ENCODE measurements at regions not wholly inside any gene's neighbourhood (a gene's known extent, or its start where the extent isn't known, plus 50 kb on each side); places are given as distances from the start of the nearest gene placed in this dataset.

DNA sequence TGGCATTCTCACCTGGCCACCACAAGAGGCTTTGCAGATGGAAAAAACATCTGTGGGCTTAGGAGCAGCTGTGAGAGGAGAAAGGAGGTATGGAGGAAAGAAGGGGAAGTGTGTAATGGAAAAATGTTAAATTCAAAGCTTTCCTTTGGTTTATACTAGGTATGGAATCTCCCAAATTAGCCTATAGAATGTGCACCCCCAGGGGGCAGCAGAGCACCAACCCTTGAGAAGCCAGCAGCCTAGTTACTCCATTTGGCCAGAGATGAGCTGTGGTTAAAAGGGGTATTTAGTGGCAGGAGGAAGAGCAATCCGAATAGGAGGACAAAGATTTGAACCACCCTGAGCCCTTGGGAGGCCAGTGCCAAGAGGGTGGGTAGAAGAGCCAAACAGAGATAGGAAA is 97.5 kb upstream of the CTTNBP2NL start:
- peak; percentile 25 for DNase-seq
- no peak for ATAC-seq
- intact Hi-C loops (cut with DNase I) = no loop called here

DNA sequence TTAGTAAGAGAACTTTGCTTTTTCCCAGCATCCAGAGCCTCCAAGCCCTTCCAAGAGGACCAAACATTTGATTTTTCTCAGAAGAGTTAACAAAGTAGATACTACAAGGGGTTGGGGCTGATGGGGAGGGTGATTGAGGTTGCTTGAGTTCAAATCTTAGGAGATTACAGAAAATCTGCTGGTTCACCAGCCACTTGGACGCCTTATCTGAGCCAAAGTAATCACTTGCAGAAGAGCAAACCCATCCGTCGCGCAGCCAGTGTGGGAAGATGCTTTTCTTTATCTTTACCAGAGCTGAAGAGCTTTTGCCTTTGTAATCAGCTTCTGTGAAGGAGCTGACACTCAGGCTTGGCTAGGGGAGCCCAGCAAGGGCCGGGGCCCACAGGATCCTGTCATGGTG is 91.9 kb upstream of the CTTNBP2NL start:
- no peak for ATAC-seq
- DNase-seq = no peak
- intact Hi-C loops (cut with DNase I) = no loop called here

DNA sequence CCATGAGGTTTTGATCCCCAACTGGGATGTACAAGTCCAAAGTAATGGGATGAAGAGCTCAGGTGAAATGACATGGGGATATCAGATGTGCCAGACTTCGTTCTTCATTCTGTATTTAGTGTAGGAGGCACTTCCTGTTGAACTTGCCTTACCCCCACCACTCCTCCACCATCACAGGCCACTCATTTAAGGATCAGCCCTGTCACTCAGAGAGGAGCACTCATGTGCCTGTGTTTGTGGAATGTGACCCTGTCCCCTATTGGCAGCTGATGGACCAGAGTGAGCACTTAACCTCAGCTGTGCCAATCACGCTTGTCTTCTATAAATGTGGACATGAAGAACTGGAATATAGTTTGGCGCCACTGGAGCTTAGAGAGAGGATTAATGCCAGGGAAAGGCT is 91.4 kb upstream of the CTTNBP2NL start:
- intact Hi-C loops (cut with DNase I) = no loop called here
- DNase-seq (no peak), ATAC-seq (peak in 1 of 2 donors; percentile 23)

DNA sequence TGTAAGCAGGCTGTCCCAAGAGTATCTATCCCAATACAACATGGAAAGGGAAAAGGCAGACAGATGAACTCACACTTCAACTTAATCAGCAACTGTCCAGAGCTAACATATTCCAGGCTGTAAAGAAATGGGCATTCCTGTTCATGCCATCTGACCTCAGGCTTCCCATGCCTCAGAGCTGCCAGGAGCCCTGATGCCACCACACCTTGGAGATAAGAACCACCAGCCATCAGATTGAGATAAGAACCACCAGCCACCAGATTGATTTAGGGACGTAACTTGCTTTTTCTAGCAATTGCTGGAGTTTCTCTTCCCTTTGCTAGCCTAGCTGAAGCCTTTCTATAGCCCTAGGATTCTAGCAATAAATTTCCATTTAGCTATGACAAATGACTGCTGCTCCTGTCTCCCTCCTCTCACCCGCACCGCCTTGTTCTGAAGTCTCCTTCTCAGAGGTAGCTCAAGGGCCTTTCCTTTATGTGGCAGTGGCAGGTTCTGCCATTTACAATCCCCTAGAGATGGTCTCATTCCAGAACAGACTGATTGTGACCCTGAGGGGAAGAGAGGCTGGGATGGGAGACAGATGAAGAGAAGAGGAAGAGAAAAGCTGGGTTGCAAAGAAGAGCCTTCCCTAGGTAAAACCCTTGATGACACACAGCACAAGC is 88.0 kb upstream of the CTTNBP2NL start:
- intact Hi-C loops (cut with DNase I) = no loop called here
- ATAC-seq = no peak
- DNase-seq = no peak

DNA sequence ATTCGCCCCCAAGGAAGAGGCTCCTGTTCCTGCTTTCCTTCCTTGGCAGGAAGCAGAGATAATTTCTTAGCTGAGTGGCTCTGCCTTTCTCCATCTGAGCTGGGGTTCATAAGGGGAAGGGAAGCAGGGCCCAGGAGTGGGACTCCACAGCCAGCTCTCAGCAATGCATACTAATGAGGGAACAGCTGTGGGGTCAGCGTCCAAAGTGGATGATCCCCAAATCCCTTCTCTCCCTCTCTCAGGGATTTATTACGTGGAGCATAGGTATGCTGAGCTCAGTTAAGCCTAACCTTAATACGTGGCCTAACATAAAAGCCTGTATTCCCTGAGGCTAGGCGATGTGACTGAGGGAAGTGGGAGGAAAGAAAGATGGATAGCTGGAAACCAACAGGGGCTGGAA is 87.3 kb upstream of the CTTNBP2NL start:
- ATAC-seq = no peak
- no peak for DNase-seq
- intact Hi-C loops (cut with DNase I) = no loop called here

DNA sequence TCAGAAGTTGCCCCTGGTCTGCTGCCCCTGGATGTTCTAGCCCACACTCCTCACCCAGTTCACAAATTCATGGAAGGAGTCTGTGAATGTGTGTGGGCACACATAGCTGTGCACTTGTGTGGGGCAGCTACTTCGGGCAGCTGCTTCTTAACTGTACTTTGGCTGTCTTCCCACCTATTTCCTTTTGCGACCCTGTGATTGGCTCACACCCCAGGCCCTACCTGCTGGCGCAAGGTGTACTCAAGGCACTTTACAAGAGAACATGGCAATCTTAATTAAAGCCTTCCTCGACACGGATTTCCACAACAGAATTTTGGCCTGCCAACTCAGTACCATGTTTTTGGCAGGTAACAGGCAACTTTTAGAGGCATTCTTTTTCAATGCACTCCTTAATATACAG is 86.5 kb upstream of the CTTNBP2NL start:
- intact Hi-C loops (cut with DNase I) = no loop called here
- ATAC-seq (no peak), DNase-seq (no peak)

DNA sequence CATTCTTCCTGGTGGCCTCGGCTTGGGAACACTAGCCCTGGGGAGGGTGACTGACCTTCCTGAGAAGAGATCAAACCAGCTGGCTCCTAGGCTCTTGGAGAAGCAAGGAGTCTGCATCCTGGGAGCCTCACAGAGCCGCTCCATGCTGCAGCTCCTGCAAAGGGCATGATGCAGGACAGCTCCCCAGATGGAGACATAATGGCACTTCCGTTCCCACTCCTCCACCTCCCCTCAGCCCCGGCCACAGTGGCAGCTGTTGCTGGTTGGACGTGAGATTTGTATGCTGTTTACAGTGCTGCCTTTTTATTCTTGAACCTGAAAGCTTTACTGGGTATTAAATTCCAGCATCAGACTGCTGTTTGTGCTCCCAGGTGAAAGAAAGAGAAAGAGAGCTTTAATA is 83.7 kb upstream of the CTTNBP2NL start:
- ATAC-seq (no peak), DNase-seq (no peak)
- intact Hi-C loops (cut with DNase I) = no loop called here

DNA sequence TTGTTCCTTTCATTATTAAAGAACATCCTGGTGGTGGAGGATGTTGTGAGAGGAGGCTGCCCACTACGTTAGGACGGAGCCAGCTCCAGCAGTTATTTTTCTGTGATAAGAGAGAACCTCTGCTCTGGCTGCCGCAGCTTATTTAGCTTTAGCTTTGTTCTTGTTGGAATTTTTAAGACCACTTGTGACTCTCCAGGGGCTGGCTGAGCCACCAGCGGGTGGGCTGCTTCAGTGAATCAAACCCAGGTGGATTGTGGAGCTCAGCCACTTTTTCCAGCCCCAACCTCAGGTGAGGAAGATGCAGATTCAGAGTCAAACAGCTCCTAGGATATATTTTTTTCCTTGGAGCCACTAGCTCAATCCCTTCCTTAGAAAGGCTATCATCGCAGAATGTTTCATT is 83.1 kb upstream of the CTTNBP2NL start:
- DNase-seq (no peak), ATAC-seq (no peak)
- intact Hi-C loops (cut with DNase I) = no loop called here

DNA sequence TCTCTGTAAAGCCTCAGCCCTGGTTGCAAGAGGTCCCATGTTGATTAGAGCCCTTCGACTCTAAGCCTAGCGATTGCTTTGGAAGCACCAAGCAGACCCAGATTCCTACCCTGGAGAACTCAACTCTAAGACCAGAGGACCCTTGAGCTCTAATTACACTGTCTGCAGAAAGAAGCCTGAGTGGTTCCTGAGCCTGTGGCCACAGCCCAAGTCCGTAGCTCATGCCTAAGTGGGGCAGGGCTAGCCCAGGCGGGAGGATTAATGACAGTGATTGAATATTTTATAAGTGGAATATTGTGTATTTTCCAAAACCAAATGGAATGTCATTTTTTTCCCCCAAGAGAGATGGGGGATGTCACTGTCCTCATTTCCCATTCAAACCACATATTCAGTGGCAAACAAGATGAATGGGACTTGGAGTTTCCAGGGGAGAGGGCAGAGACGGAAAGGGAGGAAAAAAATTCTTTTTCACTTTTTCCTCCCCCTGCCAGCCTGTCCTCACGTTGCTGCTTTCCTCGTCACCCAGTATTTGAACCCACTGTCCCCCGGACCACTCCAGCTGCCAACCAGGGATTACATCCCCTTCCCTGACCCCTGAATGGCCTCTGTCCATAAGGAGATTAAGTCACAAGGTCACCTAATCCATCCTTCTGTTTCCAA is 79.6 kb upstream of the CTTNBP2NL start:
- ATAC-seq = no peak
- DNase-seq = no peak
- intact Hi-C loops (cut with DNase I) = no loop called here

DNA sequence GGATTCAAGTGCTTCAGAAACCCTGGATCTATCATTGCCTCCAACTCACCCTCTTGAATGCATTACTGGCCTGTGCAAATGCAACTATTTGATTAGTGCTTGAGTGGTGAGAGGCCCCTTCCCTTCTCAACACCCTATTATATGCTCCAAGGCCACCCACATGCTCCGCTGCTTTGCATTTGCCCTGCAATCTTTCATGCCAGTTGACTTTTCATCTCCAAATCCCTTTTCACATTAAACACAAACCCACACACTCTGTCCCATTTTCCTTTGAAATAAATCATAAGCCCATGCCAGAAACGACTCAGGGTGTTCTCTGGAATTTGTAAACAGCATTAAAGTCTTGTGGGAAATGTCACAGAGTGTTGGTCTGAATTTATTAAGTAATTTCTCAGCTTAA is 78.9 kb upstream of the CTTNBP2NL start:
- intact Hi-C loops (cut with DNase I) = no loop called here
- ATAC-seq (peak in 1 of 2 donors; percentile 48), DNase-seq (no peak)

DNA sequence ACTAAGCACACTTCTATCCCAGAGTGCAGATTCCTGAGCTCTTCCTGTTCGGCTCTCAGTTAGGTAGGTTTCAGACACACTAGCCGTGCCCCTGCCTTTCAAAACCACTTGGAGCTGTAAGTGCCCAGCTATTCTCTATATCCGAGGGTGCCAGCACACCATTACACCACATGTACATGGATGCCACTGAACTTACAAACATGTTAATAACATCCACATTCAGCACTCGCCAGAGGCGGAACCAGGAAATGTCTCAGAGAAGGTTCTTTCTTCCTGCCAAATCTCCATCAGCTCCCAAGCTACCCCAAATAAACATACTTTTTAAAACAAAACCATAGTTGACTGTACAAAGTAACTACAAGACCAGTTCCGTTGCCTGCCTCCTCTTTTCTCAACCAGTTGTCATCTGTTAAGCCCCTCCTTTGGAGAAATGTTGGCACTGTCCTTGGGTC is 78.4 kb upstream of the CTTNBP2NL start:
- peak in 1 of 2 donors; percentile 55 for ATAC-seq
- intact Hi-C loops (cut with DNase I) = no loop called here
- DNase-seq = no peak

DNA sequence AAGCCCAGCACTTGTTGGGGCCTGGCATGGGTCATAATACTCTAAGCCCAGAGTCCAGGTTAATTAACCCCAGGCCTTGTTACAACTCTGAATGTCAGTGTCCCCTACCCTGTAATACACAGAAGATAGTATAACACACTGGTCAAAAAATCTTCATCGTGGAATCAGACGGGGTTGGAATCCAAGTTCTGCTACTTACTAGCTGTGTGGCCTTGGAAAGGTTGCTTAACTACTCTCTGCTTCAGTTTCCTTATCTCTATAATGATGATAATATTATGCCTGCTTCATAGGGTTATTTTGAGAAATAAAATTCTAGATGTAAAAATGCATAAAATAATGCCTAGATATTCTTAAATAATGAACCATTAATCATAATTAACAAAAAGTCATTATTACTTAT is 77.8 kb upstream of the CTTNBP2NL start:
- ATAC-seq (no peak), DNase-seq (no peak)
- intact Hi-C loops (cut with DNase I) = no loop called here

DNA sequence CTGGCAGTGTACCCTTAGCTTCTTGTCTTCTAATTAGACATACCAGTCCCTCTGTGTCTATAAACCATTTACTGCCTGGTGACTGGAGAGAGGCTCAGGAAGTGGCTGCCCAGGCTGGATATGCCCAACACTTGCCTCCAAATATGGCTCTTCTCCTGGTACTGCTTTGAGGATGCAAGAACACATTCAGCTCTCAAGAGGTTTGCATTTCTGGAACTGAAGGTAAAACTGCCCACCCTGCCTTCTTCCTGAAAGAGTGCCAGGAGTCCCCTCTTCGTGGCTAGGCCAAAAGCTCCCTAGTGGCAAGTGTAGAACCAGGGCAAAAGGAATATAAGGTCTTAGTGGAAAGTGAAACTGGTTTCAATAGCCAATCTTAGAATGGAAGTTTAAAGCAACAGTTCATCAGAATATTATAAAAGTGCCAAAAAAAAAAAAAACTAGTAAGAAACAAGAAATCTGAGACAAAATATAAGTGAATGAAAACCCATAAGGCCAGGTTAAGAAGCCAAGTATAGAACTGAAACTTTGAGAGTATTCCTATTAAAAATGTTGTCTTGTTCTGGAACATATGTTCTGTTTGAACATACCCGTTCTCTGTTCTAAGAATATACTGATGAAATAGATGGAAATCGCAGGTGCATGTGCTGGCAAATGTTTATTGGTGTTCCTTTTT is 77.2 kb upstream of the CTTNBP2NL start:
- no peak for DNase-seq
- ATAC-seq = no peak
- intact Hi-C loops (cut with DNase I) = no loop called here

DNA sequence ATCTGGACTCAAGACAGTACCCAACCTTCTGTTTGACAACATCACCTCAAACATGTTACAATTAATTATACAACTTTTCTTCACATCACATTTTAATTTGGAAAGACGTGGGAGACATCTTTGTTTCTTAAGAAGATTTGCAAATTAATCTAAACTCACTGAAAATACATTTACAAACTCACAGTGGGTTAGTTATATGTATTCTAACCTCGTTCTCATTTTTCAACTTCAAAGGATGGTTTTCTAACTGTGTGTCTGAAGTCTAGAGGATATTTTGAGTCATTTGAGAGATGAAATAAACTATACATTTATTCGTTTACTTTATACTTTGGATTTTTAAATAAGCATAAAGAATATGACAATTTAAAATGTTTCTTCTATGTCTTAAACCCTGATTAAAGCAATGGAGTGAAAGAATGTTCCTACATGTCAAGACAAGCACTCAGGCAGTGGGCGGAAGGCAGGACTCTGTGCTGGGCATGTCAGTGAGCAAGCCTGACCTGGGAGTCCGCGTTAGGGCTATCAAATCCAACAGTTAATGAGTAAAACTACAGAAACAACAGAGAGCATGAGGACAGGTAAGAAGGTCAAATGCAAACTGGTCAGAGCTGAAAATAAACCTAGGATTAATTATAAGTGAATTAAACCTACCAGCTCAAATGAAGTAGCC is 76.5 kb upstream of the CTTNBP2NL start:
- no peak for ATAC-seq
- intact Hi-C loops (cut with DNase I) = no loop called here
- DNase-seq = no peak

DNA sequence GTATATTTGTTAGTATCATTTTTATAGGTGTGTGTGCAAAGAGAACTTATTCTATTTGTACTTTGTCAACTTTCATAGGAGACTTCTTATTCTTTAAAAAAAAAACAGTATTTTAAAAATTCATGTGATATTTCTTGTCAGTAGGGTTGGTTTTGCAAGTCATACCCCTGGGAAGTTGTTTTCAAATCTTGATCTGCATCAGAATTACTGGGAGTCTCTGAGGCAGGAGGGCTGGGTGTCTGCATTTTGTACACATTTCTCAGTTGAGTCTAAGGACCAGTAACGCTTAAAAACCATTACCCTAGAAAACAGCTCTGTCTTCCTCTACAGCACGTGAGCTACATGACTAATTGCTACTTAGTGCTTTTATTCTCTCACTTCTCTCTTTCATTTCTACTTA is 76.0 kb upstream of the CTTNBP2NL start:
- intact Hi-C loops (cut with DNase I) = no loop called here
- DNase-seq (no peak), ATAC-seq (no peak)

DNA sequence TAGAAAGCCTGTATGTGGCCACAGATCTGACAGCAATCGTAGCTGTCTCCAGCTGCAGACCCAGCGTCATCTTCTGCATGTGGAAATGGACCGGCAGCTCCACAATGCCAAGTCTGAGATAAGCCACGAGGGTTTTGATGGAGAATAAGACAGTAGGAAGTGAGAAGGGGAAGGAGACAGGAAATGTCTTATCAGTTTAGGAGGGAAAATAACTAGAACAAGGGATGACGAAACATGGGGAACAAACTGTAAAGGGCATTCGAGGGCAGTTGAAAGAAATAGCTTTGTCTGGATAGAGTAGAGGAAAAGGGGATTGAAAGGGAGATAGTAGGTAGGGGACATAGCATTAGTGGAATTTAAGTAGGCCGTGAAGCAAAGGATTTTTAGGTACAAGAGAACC is 74.0 kb upstream of the CTTNBP2NL start:
- DNase-seq = peak; percentile 34
- intact Hi-C loops (cut with DNase I) = no loop called here
- ATAC-seq = peak; percentile 21 to 29

DNA sequence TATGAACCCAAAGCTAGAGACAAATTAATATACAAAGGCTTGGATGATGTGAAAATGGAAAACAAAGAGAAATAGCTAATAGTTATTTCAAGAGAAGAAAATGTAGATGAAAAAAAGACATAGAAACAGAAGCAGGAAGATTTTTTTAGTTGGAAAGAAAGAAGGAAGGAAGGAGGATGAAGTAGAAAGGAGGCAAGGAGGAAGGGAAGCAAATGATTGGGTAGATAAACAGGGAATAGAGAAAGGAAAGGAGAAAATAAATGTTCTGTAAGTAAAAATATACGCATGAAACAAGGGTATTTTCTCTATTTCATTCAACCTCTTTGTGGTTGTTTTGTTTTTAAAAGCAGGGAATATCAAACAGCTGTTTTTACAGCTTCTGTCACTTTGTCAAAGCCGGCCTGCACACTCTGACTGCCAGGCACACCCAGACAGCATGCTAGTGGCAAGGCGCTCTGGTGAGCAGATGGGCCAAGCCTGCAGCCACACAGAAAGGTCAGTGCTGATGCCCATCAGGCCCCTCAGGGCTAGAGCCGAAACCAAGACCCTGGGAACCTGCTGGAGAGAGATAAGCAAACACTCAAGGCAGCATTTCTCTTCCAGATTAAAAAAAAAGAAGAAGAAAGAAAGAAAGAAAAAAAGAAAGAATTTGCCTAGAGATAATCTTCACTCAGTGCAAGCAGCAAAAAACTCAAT is 72.9 kb upstream of the CTTNBP2NL start:
- intact Hi-C loops (cut with DNase I) = no loop called here
- DNase-seq = no peak
- no peak for ATAC-seq

DNA sequence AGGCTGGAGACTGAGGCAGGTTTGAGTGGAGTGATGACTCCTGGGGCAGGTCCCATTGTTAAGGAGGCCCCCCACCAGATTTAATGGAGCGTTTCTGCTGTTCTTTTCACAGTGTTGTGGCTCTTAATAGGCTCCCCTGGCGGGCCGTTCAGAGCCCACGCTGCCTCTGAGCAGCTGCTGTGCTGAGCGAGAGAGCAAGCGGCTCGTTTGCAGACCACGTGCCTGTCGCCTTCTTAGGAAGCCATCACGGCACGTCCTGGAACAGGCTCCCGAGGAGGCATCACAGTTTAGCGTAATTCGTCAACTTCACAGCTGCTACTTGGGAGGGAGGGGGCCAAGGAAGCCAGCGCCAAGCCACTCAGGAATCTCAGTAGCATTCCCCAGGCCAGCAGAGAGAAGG is 70.5 kb upstream of the CTTNBP2NL start:
- ATAC-seq (peak; percentile 65 to 79), DNase-seq (peak; percentile 31)
- intact Hi-C loops (cut with DNase I) = no loop called here

DNA sequence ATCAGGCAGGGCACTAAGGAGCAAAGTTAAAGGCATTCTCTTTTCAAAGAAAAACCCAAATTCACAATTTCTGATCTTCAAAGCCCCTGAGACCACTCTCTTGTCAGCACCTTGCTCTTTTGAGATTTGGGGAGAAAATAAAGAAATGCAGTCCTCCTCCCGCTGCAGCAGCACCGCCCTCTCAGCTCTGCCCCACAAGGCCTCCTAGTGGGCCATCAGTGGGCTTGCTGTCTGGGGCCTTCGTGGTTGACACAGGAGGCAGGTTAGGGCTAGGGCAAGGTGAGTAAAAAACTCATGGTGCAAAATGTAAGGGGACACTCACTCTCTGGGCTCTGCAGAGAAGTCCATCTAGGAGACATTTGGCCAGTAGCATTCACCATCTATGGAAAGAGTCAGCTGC is 67.4 kb upstream of the CTTNBP2NL start:
- ATAC-seq (no peak), DNase-seq (no peak)
- intact Hi-C loops (cut with DNase I) = no loop called here

Data from left cardiac atrium (tissue), 4 donors.